NCI-H1048 (cell line): ENCODE measurements at regions not wholly inside any gene's neighbourhood (a gene's known extent, or its start where the extent isn't known, plus 50 kb on each side); places are given as distances from the start of the nearest gene placed in this dataset.

Experiments
- DNase-seq: peaks from one replicate; lab custom pipeline; 2025; lab: John Stamatoyannopoulos, UW

GRCh38 chr1:53378061-53378460 lies 50.2 kb upstream of the LRP8 start:
- no peak for DNase-seq

- no peak for DNase-seq
These were observed 51.2 kb upstream of the LRP8 start for GRCh38 chr1:53378932-53379661.

GRCh38 chr1:53379662-53380002 lies 51.8 kb upstream of the LRP8 start:
- DNase-seq, result no peak

GRCh38 chr1:53380296-53380695 lies 52.4 kb upstream of the LRP8 start:
- no peak for DNase-seq

GRCh38 chr1:53381790-53382401 lies 54.0 kb upstream of the LRP8 start:
- no peak for DNase-seq

- no peak for DNase-seq
These were observed 55.4 kb upstream of the LRP8 start for GRCh38 chr1:53383136-53383870.

GRCh38 chr1:53384796-53385195 lies 56.9 kb upstream of the LRP8 start:
- no peak for DNase-seq

- no peak for DNase-seq
These were observed 57.7 kb upstream of the LRP8 start for GRCh38 chr1:53385276-53386225.

GRCh38 chr1:53388963-53389362 lies 61.1 kb upstream of the LRP8 start:
- no peak for DNase-seq

GRCh38 chr1:53390261-53390660 lies 62.4 kb upstream of the LRP8 start:
- DNase-seq, result no peak

- no peak for DNase-seq
These were observed 62.9 kb upstream of the LRP8 start for GRCh38 chr1:53390736-53391135.

GRCh38 chr1:53391296-53391695 lies 63.4 kb upstream of the LRP8 start:
- DNase-seq, result no peak

GRCh38 chr1:53391982-53392381 lies 64.1 kb upstream of the LRP8 start:
- DNase-seq, result no peak

GRCh38 chr1:53392460-53392859 lies 64.6 kb upstream of the LRP8 start:
- DNase-seq, result no peak

- DNase-seq, result peak; percentile 20
These were observed 65.5 kb upstream of the LRP8 start for GRCh38 chr1:53393325-53393792.

- no peak for DNase-seq
These were observed 64.9 kb upstream of the DMRTB1 start for GRCh38 chr1:53394306-53394705.

- no peak for DNase-seq
These were observed 63.5 kb upstream of the DMRTB1 start for GRCh38 chr1:53395671-53396215.

GRCh38 chr1:53396573-53397268 lies 62.5 kb upstream of the DMRTB1 start:
- DNase-seq, result no peak

- no peak for DNase-seq
These were observed 61.1 kb upstream of the DMRTB1 start for GRCh38 chr1:53398091-53398490.

- DNase-seq, result no peak
These were observed 60.4 kb upstream of the DMRTB1 start for GRCh38 chr1:53398576-53399365.
